CD14-positive monocyte (primary cell): ENCODE measurements at regions not wholly inside any gene's neighbourhood (a gene's known extent, or its start where the extent isn't known, plus 50 kb on each side); places are given as distances from the start of the nearest gene placed in this dataset.
A peak's percentile ranks its signal among the peaks of the same experiment; 100 is the strongest.
"Not testable (repeated sequence)": the region's sequence is repeated elsewhere in the genome, so short reads cannot be mapped to it uniquely, and the experiment has no call there.

Source experiments
- DNase-seq, 3 donors: peaks; one replicate each; pipeline ENCODE4 v3.0.0-alpha.2; 2011 to 2022
- H2AFZ ChIP-seq: 2 replicates; pipeline ENCODE4 v1.6.0; 2012; ENCODE audit warnings: mild to moderate bottlenecking, low read depth, low read length, inconsistent platforms; ENCODE audit not compliant: insufficient read depth, poor library complexity, severe bottlenecking
- H3K27ac ChIP-seq, 2 donors: 1 replicate in 1 of 2; 2 replicates in 1 of 2; pipeline ENCODE4 v1.5.1; 2012 to 2013; ENCODE audit warnings: low read length in 2 of 2, control low read depth in 1 of 2, inconsistent platforms in 1 of 2, low read depth in 1 of 2, mild to moderate bottlenecking in 1 of 2
- H3K27me3 ChIP-seq, 2 donors: one replicate each; pipeline versions ENCODE4 v1.6.0 to v1.6.1; 2011 to 2013; ENCODE audit warnings: low read length in 2 of 2; ENCODE audit not compliant: control insufficient read depth in 2 of 2, insufficient read depth in 2 of 2
- H3K36me3 ChIP-seq, 2 donors: replicated peaks in 1 of 2; 1 replicate in 1 of 2; 2 replicates in 1 of 2; pipeline versions ENCODE4 v1.5.1 to v1.6.1; 2012 to 2013; ENCODE audit warnings: low read length in 2 of 2, control low read depth in 1 of 2, inconsistent platforms in 1 of 2, mild to moderate bottlenecking in 1 of 2; ENCODE audit not compliant: insufficient read depth in 2 of 2, control insufficient read depth in 1 of 2
- H3K4me1 ChIP-seq, 2 donors: 1 replicate in 1 of 2; 2 replicates in 1 of 2; pipeline versions ENCODE4 v1.5.1 to v1.6.1; 2012 to 2013; ENCODE audit warnings: low read length in 2 of 2, control low read depth in 1 of 2, inconsistent platforms in 1 of 2, mild to moderate bottlenecking in 1 of 2, moderate library complexity in 1 of 2; ENCODE audit not compliant: insufficient read depth in 2 of 2, control insufficient read depth in 1 of 2
- H3K4me2 ChIP-seq: replicated peaks from 2 replicates; pipeline ENCODE3; 2012; ENCODE audit warnings: low read length, moderate library complexity, mild to moderate bottlenecking; ENCODE audit not compliant: poor library complexity, severe bottlenecking; ENCODE audit errors: extremely low read depth
- H3K4me3 ChIP-seq, 3 experiments: fragments of 200-600 bp in 1 of 3; sonication (generic) in 1 of 3; replicated peaks in 1 of 3; 1 replicate in 2 of 3; 2 replicates in 1 of 3; pipeline ENCODE4 v1.5.1; 2011 to 2013; ENCODE audit warnings: low read length in 3 of 3, mild to moderate bottlenecking in 3 of 3, control low read depth in 2 of 3, low read depth in 2 of 3, inconsistent platforms in 1 of 3, moderate library complexity in 1 of 3
- H3K79me2 ChIP-seq: 2 replicates; pipeline ENCODE4 v1.6.0; 2012; ENCODE audit warnings: mild to moderate bottlenecking, control low read depth, inconsistent platforms, low read length, moderate library complexity; ENCODE audit not compliant: insufficient read depth
- H3K9ac ChIP-seq: 2 replicates; pipeline ENCODE4 v1.6.0; 2017; ENCODE audit warnings: low read length, mild to moderate bottlenecking; ENCODE audit not compliant: insufficient read depth, poor library complexity, severe bottlenecking
- H3K9me3 ChIP-seq, 2 donors: replicated peaks in 1 of 2; 1 replicate in 1 of 2; 2 replicates in 1 of 2; pipeline versions ENCODE4 v1.5.1 to v1.6.1; 2012 to 2013; ENCODE audit warnings: low read length in 2 of 2, control low read depth in 1 of 2; ENCODE audit not compliant: control insufficient read depth in 1 of 2, insufficient read depth in 1 of 2
- H4K20me1 ChIP-seq: 2 replicates; pipeline ENCODE4 v1.6.0; 2012; ENCODE audit warnings: mild to moderate bottlenecking, low read length, control low read depth, moderate library complexity; ENCODE audit not compliant: insufficient read depth
- H3K27ac Mint-ChIP-seq, 7 donors: one replicate each; pipeline ENCODE4 v1.8.0; 2020; ENCODE audit warnings: mild to moderate bottlenecking in 7 of 7, mixed read lengths in 7 of 7, moderate library complexity in 6 of 7, inconsistent platforms in 2 of 7
- H3K27me3 Mint-ChIP-seq, 3 donors: one replicate each; pipeline ENCODE4 v1.8.0; 2021 to 2022; ENCODE audit warnings: low read depth in 3 of 3, mild to moderate bottlenecking in 3 of 3, mixed read lengths in 3 of 3, moderate library complexity in 3 of 3, inconsistent platforms in 1 of 3
- H3K36me3 Mint-ChIP-seq, 2 donors: one replicate each; pipeline ENCODE4 v1.8.0; 2020; ENCODE audit warnings: mixed read lengths in 2 of 2, inconsistent platforms in 1 of 2, mild to moderate bottlenecking in 1 of 2
- H3K4me1 Mint-ChIP-seq: one replicate; pipeline ENCODE4 v1.8.0; 2020; ENCODE audit warnings: mild to moderate bottlenecking, mixed read lengths
- H3K4me3 Mint-ChIP-seq, 2 donors: one replicate each; pipeline ENCODE4 v1.8.0; 2020; ENCODE audit warnings: mild to moderate bottlenecking in 2 of 2, mixed read lengths in 2 of 2, moderate library complexity in 1 of 2
- H3K9me3 Mint-ChIP-seq, 7 donors: one replicate each; pipeline ENCODE4 v1.8.0; 2020 to 2022; ENCODE audit warnings: mixed read lengths in 7 of 7, mild to moderate bottlenecking in 6 of 7, moderate library complexity in 6 of 7, inconsistent platforms in 2 of 7
- WGBS: methylation state at CpG from one replicate; pipeline ENCODE4 v1.1.5; 2013; ENCODE audit warnings: missing lambda C conversion rate; ENCODE audit not compliant: insufficient coverage; 5-methylcytosine and 5-hydroxymethylcytosine counted together
- intact Hi-C, 2 donors: fragments of 100-400 bp; cut with micrococcal nuclease; formaldehyde crosslinking; loops; one replicate each; pipeline versions ENCODE4 v1.15.0 to v1.15.1; 2023
- TF ChIP-seq, protein P1 (sequence below): fragments of 200-600 bp; IDR thresholded peaks from one replicate; pipeline ENCODE4 v1.8.0; 2022; ENCODE audit warnings: antibody characterized with exemption, mild to moderate bottlenecking

DNA sequence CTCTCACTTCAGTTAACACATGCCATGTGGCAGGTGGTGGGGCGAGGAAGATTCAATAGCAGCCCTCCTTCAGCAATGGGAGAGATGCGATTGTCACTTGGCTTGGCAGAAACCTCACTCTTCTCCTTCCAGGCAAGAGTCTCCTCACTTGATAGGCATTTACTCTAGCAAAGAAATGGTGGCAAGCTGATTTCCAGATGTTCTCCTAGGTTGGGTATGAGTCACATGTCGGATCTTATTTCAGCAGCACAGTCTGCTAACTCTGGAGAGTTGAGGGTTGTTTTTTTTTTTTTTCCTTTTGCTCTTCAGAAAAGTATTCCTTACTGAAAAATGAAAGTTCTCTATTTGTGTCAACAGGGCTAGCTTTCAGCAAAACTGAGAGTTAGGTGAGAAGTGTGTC lies 119.5 kb upstream of the CHRDL1 start:
- intact Hi-C loops, result no loop called here
- no peak overlapping the region for H3K27ac ChIP-seq
- no peaks in the 10 kb centered on the region for H3K27me3 ChIP-seq
- H3K4me3 ChIP-seq, result no peak overlapping the region
- TF ChIP-seq, protein P1, sequence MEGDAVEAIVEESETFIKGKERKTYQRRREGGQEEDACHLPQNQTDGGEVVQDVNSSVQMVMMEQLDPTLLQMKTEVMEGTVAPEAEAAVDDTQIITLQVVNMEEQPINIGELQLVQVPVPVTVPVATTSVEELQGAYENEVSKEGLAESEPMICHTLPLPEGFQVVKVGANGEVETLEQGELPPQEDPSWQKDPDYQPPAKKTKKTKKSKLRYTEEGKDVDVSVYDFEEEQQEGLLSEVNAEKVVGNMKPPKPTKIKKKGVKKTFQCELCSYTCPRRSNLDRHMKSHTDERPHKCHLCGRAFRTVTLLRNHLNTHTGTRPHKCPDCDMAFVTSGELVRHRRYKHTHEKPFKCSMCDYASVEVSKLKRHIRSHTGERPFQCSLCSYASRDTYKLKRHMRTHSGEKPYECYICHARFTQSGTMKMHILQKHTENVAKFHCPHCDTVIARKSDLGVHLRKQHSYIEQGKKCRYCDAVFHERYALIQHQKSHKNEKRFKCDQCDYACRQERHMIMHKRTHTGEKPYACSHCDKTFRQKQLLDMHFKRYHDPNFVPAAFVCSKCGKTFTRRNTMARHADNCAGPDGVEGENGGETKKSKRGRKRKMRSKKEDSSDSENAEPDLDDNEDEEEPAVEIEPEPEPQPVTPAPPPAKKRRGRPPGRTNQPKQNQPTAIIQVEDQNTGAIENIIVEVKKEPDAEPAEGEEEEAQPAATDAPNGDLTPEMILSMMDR, result no peak
- H3K9ac ChIP-seq, result no peak overlapping the region
- no peaks in the 10 kb centered on the region for H3K9me3 ChIP-seq
- H4K20me1 ChIP-seq, result no peaks in the 10 kb centered on the region
- H3K4me3 Mint-ChIP-seq, result no peak overlapping the region
- no peaks in the 10 kb centered on the region for H3K9me3 Mint-ChIP-seq
- no peaks in the 10 kb centered on the region for H3K36me3 Mint-ChIP-seq
- no peak overlapping the region for H3K4me2 ChIP-seq
- WGBS, result no CpG with 5 or more reads among the region's 3 CpGs
- no peak for DNase-seq
- no peaks in the 10 kb centered on the region for H3K79me2 ChIP-seq
- H3K27ac Mint-ChIP-seq, result no peak overlapping the region
- H3K36me3 ChIP-seq, result no peaks in the 10 kb centered on the region
- H3K4me1 ChIP-seq, result no peaks in the 10 kb centered on the region
- no peak overlapping the region for H2AFZ ChIP-seq
- H3K4me1 Mint-ChIP-seq, result no peaks in the 10 kb centered on the region
- peaks cover 0 to 4% (median 1%) of the 10 kb centered on the region in 3 donors for H3K27me3 Mint-ChIP-seq

DNA sequence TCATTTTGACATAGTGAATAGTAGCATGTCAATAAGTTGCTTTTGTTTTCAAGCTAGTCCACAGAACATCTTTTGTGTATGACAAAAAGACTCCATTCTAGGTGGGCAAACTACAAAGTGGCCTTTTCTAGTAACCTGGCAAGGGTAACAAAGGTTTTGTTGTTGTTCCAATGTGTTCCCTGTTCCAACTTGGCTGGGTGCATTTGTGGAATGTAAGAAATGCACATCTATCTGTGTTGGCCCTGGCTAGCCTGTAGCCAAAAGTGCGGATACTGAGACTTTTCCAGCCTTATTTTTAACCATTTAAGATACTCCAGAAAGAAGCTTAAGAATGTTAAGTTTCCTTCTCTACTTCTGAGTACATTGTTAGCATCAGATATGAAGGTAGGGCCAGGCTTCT lies 118.7 kb upstream of the CHRDL1 start:
- no peaks in the 10 kb centered on the region for H3K9me3 Mint-ChIP-seq
- Histone ChIP-seq H3K4me3 (no peak overlapping the region), H3K27ac (no peak overlapping the region), H3K4me1 (no peaks in the 10 kb centered on the region), H3K4me2 (no peak overlapping the region), H3K27me3 (no peaks in the 10 kb centered on the region), H2AFZ (no peak overlapping the region), H3K36me3 (no peaks in the 10 kb centered on the region), H3K9ac (no peak overlapping the region), H3K79me2 (no peaks in the 10 kb centered on the region), H4K20me1 (no peaks in the 10 kb centered on the region), H3K9me3 (no peaks in the 10 kb centered on the region)
- no peaks in the 10 kb centered on the region for H3K4me1 Mint-ChIP-seq
- TF ChIP-seq, protein P1, result no peak
- H3K27me3 Mint-ChIP-seq, result peaks cover 0 to 4% (median 1%) of the 10 kb centered on the region in 3 donors
- no peak for DNase-seq
- H3K27ac Mint-ChIP-seq, result peak overlapping the region in 1 of 7 donors; percentile 12
- H3K36me3 Mint-ChIP-seq, result no peaks in the 10 kb centered on the region
- no CpG with 5 or more reads among the region's 1 CpG for WGBS
- H3K4me3 Mint-ChIP-seq, result no peak overlapping the region
- intact Hi-C loops, result no loop called here

DNA sequence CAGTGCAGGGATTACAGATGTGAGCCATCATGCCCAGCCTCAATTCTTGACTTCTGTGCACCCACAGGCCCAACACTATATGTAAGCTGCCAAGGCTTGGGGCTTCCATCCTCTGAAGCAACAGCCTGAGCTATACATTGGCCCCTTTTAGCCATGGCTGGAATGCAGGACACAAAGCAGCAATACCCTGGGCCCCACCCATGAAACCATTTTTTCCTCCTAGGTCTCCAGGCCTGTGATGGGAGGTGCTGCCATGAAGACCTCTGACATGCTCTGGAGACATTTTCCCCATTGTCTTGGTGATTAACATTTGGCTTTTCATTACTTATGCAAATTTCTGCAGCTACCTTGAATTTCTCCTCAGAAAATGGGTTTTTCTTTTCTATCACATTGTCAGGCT lies 109.1 kb upstream of the CHRDL1 start:
- H3K27ac Mint-ChIP-seq, H3K36me3 ChIP-seq, H3K36me3 Mint-ChIP-seq, intact Hi-C loops, H3K9ac ChIP-seq, H3K4me1 ChIP-seq, H3K9me3 Mint-ChIP-seq, H3K27ac ChIP-seq, H3K27me3 Mint-ChIP-seq, H3K4me3 ChIP-seq, H3K79me2 ChIP-seq, H2AFZ ChIP-seq, H3K9me3 ChIP-seq, H3K4me3 Mint-ChIP-seq, H3K4me2 ChIP-seq, H3K4me1 Mint-ChIP-seq, DNase-seq, H3K27me3 ChIP-seq, H4K20me1 ChIP-seq: not testable (repeated sequence)
